Loucy (cell line): ENCODE measurements at regions not wholly inside any gene's neighbourhood (a gene's known extent, or its start where the extent isn't known, plus 50 kb on each side); places are given as distances from the start of the nearest gene placed in this dataset.

Experiments
- H2AFZ ChIP-seq: fragments of 200-600 bp; sonication (generic); 2 replicates; pipeline ENCODE4 v1.6.0; 2016; ENCODE audit warnings: antibody characterized with exemption, mild to moderate bottlenecking, low read length, moderate library complexity
- H3F3A ChIP-seq: fragments of 200-600 bp; 2 replicates; pipeline ENCODE4 v1.6.0; 2016; ENCODE audit warnings: antibody characterized with exemption, low read depth, mild to moderate bottlenecking
- H3K27me3 ChIP-seq: fragments of 200-600 bp; sonication (generic); 2 replicates; pipeline ENCODE4 v1.6.1; 2014; ENCODE audit warnings: low read length, mild to moderate bottlenecking; ENCODE audit not compliant: insufficient read depth, poor library complexity, severe bottlenecking
- H3K36me3 ChIP-seq: fragments of 200-600 bp; sonication (generic); 2 replicates; pipeline ENCODE4 v1.6.1; 2016; ENCODE audit warnings: low read length; ENCODE audit not compliant: insufficient read depth
- H3K4me1 ChIP-seq: fragments of 200-600 bp; sonication (generic); 2 replicates; pipeline ENCODE4 v1.5.1; 2014; ENCODE audit warnings: low read length, mild to moderate bottlenecking; ENCODE audit not compliant: insufficient read depth, poor library complexity, severe bottlenecking
- H3K4me2 ChIP-seq: fragments of 200-600 bp; sonication (generic); 2 replicates; pipeline ENCODE4 v1.6.0; 2014; ENCODE audit warnings: antibody characterized with exemption, low read length, low read depth, mild to moderate bottlenecking; ENCODE audit not compliant: poor library complexity, severe bottlenecking
- H3K4me3 ChIP-seq: fragments of 200-600 bp; sonication (generic); 2 replicates; pipeline ENCODE4 v1.5.1; 2014; ENCODE audit warnings: low read length, mild to moderate bottlenecking, mixed read lengths; ENCODE audit not compliant: poor library complexity, severe bottlenecking
- H3K79me2 ChIP-seq: fragments of 200-600 bp; sonication (generic); 2 replicates; pipeline ENCODE4 v1.6.1; 2014; ENCODE audit warnings: low read length; ENCODE audit not compliant: insufficient read depth
- H3K9ac ChIP-seq: fragments of 200-600 bp; sonication (generic); 2 replicates; pipeline ENCODE4 v1.6.0; 2014; ENCODE audit warnings: mild to moderate bottlenecking, low read depth, low read length, moderate library complexity; ENCODE audit not compliant: poor library complexity, severe bottlenecking
- H3K9me2 ChIP-seq: fragments of 200-600 bp; sonication (generic); replicated peaks from 2 replicates; pipeline ENCODE4 v1.6.1; 2016; ENCODE audit warnings: low read depth, low read length, mixed read lengths
- H3K9me3 ChIP-seq: fragments of 200-600 bp; sonication (generic); 2 replicates; pipeline ENCODE4 v1.6.1; 2014; ENCODE audit warnings: mild to moderate bottlenecking, antibody characterized with exemption, low read length, low read depth; ENCODE audit not compliant: insufficient read depth
- H4K20me1 ChIP-seq: fragments of 200-600 bp; sonication (generic); 2 replicates; pipeline ENCODE4 v1.6.0; 2014; ENCODE audit warnings: antibody characterized with exemption, low read length, mild to moderate bottlenecking; ENCODE audit not compliant: insufficient read depth, poor library complexity, severe bottlenecking
- CTCF ChIP-seq: fragments of 200-600 bp; sonication (generic); conservative IDR thresholded peaks from 2 replicates; pipeline ENCODE4 v1.5.1; 2014; ENCODE audit warnings: mild to moderate bottlenecking, antibody characterized with exemption, low read length
- EZH2phosphoT487 ChIP-seq: fragments of 200-600 bp; IDR thresholded peaks from 2 replicates; pipeline ENCODE4 v1.6.1; 2018; ENCODE audit warnings: antibody characterized with exemption, mild to moderate bottlenecking, moderate library complexity, borderline replicate concordance

DNA sequence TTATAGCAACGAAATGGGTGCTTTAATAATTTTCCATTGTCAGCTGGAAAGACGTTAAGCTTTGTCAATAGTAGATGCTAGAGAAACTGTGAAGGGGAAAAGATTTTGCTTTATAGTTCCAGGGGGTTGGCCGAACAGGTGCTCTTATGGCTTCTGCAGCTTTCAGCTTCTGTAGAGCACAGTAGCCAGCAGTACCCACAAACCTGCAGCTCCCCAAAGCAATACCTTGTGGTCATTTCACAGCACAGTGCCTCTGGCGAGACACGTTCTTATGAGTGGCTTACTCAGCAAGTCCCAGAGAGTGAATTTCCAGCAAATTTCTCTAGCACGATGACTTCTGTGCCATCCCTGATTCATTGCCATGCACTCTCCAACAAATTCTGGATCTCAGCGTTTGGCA lies 416.3 kb upstream of the ATP2B1 start:
- Histone ChIP-seq H3K9ac (no peak overlapping the region), H2AFZ (no peak overlapping the region), H3F3A (no peaks in the 10 kb centered on the region), H3K36me3 (no peaks in the 10 kb centered on the region), H3K27me3 (no peaks in the 10 kb centered on the region), H3K4me1 (no peaks in the 10 kb centered on the region), H4K20me1 (no peaks in the 10 kb centered on the region), H3K79me2 (no peaks in the 10 kb centered on the region), H3K9me3 (peaks cover 9% of the 10 kb centered on the region; the same call in 1 of the 2 replicates), H3K9me2 (no peaks in the 10 kb centered on the region), H3K4me3 (no peak overlapping the region), H3K4me2 (no peak overlapping the region)
- TF ChIP-seq EZH2phosphoT487 (no peak), CTCF (no peak)

- Histone ChIP-seq H3K36me3 (no peaks in the 10 kb centered on the region), H3K27me3 (no peaks in the 10 kb centered on the region), H3K9me2 (no peaks in the 10 kb centered on the region), H2AFZ (no peak overlapping the region), H3K79me2 (no peaks in the 10 kb centered on the region), H3K4me2 (no peak overlapping the region), H3K4me1 (no peaks in the 10 kb centered on the region), H3K9me3 (peaks cover 9% of the 10 kb centered on the region; the same call in 1 of the 2 replicates), H3K9ac (no peak overlapping the region), H3K4me3 (no peak overlapping the region), H3F3A (no peaks in the 10 kb centered on the region), H4K20me1 (no peaks in the 10 kb centered on the region)
- TF ChIP-seq EZH2phosphoT487 (no peak), CTCF (no peak)
These were observed 415.7 kb upstream of the ATP2B1 start for GRCh38 chr12:90124289-90124688.

GRCh38 chr12:90122681-90123080 lies 414.0 kb upstream of the ATP2B1 start:
- H2AFZ ChIP-seq: no peak overlapping the region
- no peaks in the 10 kb centered on the region for H3F3A ChIP-seq
- no peak overlapping the region for H3K4me3 ChIP-seq
- no peaks in the 10 kb centered on the region for H3K79me2 ChIP-seq
- H3K4me1 ChIP-seq: no peaks in the 10 kb centered on the region
- no peaks in the 10 kb centered on the region for H3K27me3 ChIP-seq
- no peaks in the 10 kb centered on the region for H4K20me1 ChIP-seq
- H3K36me3 ChIP-seq: no peaks in the 10 kb centered on the region
- no peak for TF ChIP-seq EZH2phosphoT487
- TF ChIP-seq CTCF: no peak
- H3K9me2 ChIP-seq: no peaks in the 10 kb centered on the region
- H3K4me2 ChIP-seq: no peak overlapping the region
- peaks cover 9% of the 10 kb centered on the region; the same call in 1 of the 2 replicates for H3K9me3 ChIP-seq
- H3K9ac ChIP-seq: no peak overlapping the region
